ENCODE measurements at regions not wholly inside any gene's neighbourhood (a gene's known extent, or its start where the extent isn't known, plus 50 kb on each side); places are given as distances from the start of the nearest gene placed in this dataset.
"Not testable (repeated sequence)": the region's sequence is repeated elsewhere in the genome, so short reads cannot be mapped to it uniquely, and the experiment has no call there.

GRCh38 chr7:19954166-19954565 lies 180.7 kb upstream of the TMEM196 start:
- not testable (repeated sequence) for DNase-seq

DNA sequence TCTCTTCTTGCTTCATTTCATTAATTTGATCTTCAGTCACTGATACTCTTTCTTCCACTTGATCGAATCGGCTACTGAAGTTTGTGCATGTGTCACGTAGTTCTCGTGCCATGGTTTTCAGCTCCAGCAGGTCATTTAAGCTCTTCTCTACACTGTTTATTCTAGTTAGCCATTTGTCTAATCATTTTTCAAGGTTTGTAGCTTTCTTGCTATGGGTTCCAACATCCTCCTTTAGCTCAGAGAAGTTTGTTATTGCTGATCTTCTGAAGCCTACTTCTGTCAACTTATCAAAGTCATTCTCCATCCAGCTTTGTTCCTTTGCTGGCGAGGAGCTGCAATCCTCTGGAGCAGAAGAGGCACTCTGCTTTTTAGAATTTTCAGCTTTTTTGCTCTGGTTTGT lies 180.0 kb upstream of the TMEM196 start:
- DNase-seq, result not testable (repeated sequence)

GRCh38 chr7:19948160-19948559 lies 174.7 kb upstream of the TMEM196 start:
- no peak for DNase-seq

- no peak for DNase-seq
Measured at GRCh38 chr7:19944363-19945120, 171.1 kb upstream of the TMEM196 start.

- no peak for DNase-seq
Measured at GRCh38 chr7:19939746-19940145, 166.3 kb upstream of the TMEM196 start.

- DNase-seq, result no peak
Measured at GRCh38 chr7:19932549-19933249, 159.3 kb upstream of the TMEM196 start.

DNA sequence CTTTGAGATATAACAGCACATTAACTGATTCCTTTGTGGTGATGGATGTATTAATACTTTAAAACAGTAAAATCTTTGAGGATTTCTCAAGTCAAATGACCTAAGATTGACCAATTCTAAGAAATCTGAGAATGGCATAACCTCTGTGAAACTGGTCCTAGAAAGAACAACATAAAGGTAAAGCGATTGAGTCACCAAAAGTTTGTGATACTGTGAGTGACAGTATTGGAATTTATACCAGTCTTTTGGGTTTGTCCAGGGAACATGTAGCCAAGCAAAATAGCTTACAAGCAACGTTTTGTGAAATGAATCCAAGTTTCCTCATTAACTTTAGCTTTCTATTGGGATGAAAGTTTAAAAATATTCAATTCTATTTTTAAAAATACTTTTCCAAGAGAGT lies 157.4 kb upstream of the TMEM196 start:
- DNase-seq, result no peak

- DNase-seq, result no peak
Measured at GRCh38 chr7:19930051-19930450, 156.6 kb upstream of the TMEM196 start.

DNA sequence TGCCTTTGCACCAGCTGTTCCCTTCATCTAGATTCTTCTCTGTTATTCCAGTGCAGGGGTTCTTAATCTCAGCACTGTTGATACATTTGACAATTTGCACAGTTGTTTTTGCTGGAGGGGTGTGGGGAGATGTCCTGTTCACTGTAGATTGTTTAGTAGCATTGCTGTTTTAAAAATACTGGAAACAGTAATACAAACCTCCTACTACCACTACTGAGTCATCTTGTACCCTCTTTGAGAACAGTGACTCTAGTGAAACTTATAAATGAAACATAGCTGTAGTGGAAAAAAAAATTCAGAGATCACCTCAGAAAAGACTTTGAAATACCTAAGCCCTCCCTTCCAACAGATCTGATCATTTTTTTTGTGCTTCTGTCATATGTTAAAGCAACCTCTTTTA lies 154.8 kb upstream of the TMEM196 start:
- no peak for DNase-seq

DNA sequence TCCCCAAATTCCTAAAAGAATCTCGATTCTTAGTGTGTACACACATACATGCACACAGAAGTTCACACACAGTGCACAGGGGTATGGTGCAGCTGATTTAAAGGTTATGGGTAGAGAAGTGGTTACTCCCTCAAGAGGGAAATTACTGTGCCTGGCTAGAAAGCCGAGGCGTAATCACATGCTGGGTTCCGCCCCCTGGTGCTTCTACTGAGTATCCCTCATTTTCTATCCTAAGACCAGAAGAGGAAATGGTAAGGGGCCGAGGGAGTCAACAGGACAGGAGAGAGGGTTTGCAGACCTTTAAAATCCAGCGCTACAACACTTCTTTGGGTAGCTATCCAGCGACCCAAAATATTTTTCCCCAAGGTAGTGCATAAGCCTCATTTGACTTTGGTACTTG lies 147.3 kb upstream of the TMEM196 start:
- DNase-seq, result no peak

DNA sequence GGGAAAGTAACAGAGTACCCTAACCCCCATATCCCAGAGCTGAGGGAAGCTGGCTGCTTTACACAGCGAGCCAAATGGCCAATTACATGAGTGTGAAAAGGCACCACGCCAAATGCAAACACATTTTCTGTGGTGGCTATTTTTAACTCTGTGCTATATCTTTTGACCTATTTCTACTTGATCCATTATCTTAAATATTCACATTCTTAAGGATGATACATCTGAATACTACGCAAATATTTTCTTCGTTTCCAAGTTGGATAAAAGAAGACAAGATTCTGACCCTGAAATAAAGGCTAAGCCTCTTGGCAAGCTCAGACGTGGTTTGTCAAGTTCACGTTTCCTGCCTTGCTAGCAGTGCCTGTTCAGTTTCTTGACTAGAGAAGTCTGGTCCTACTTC lies 146.7 kb upstream of the TMEM196 start:
- no peak for DNase-seq

- DNase-seq, result no peak
Measured at GRCh38 chr7:19919261-19920095, 146.1 kb upstream of the TMEM196 start.

DNA sequence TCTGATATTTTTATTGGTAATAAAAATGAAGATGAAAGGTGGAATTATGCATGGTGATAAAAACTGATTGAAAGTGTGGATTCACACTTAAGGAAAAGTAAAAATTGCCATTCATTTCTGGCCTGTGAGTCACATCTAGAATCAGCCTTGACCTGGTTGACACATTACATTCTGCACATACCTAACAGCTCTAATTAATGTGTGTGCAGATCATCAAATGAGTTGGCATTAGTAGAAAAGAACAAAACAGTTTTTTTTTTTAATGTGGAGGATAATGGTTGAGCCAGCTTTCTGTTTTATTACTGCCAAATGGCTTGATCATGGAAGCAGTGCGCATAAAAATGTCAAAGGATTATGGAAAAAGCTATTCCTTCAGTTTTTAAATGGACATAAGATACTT lies 142.6 kb upstream of the TMEM196 start:
- DNase-seq, result no peak

DNA sequence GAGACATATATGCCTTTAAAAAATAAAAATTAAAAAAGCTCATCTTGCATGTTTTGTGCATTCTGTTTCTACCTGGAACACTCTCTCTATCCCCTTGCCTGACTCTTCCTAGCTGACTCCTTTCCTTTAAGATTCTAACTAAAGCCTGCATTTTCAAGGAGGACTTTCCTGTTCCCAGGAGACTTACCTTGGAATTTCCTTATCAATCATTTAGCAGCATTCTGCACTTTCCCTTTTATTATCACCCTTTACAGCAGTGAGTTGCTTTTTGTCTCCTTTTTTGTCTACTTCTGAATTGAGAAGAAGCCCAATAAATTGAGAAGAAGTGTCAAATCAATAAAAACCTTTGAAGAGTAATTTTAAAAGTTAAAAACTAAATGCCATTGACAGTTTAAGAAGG lies 142.2 kb upstream of the TMEM196 start:
- DNase-seq, result no peak

DNA sequence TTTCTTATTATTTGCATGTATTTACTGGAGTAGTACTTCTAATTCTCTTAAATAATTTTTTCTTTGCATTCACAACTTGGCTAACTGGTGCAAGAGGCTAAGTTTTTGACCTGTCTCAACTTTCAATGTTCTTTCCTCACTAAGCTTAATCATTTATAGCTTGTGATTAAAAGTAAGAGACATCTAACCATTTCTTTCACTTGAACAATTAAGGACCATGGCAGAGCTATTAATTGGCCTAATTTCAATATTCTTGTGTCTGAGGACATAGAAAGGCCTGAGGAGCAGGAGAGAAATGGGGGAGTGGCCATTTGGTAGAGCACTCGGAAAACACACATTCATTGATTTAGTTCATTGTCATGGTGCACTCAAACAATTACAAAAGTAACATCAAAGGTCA lies 141.4 kb upstream of the TMEM196 start:
- no peak for DNase-seq

DNA sequence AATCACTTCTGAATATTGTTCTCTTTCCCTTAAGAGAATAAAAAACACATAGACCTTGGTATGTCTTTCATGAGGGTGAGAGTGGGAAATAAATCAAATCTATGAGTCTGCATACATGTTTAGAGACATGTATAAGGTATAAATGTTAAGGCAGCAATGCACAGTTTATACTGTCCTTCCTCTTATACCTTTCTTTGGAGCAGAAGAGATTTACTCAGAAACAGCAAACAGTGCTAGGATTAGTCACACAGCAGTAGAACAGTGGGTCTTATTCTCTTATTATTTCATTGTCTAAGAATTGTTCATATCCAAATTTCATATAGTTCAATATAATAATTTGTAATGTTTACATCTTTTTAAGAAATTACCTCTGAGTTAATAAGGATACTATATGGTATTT lies 126.7 kb upstream of the TMEM196 start:
- DNase-seq, result no peak

DNA sequence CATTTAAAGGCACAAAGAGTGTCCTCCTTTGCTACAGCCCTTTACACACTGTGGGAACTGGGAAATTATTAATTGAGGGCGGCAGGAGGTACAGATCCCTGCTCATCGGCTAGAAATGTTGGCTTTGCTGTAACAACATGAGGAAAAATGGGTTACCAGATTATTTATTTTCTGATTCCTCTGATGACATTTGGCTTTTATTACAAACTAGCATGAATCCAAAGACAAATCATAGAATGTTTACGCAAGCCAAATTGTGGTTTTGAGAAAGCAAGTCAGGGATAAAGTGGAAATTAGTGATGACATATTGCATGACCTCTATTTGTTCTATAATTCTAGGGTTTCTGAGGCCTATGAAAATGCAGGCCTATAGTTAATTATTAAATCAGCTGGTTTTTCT lies 126.1 kb upstream of the TMEM196 start:
- DNase-seq, result no peak

GRCh38 chr7:19882893-19883292 lies 109.5 kb upstream of the TMEM196 start:
- not testable (repeated sequence) for DNase-seq

- DNase-seq, result no peak
Measured at GRCh38 chr7:19872094-19872493, 98.7 kb upstream of the TMEM196 start.

GRCh38 chr7:19871102-19871501 lies 97.7 kb upstream of the TMEM196 start:
- DNase-seq, result no peak

DNA sequence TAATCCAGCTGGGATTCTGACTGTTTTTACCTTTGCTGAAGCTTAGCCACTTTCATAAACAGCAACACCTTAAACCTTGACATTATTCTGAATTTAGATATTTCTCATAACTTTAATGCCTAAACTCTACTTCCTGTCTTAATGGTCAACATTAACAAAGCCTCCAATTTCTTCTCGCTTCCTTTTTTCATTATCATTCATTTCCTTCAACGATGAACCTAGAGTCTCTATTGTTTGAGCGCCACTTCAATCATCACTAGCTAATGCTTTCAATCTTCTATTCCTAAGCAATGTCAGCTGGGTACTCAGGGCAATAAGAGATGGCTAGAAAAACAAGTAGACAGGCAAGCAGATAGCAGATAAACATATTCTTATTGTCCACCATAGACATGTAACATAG lies 96.6 kb upstream of the TMEM196 start:
- DNase-seq, result no peak

- DNase-seq, result no peak
Measured at GRCh38 chr7:19853261-19853832, 79.9 kb upstream of the TMEM196 start.

GRCh38 chr7:19852192-19852591 lies 78.8 kb upstream of the TMEM196 start:
- DNase-seq, result no peak
